H1 (cell line): ENCODE measurements at regions not wholly inside any gene's neighbourhood (a gene's known extent, or its start where the extent isn't known, plus 50 kb on each side); places are given as distances from the start of the nearest gene placed in this dataset.

ENCODE experiments used
- CTCF ChIA-PET: fragments of 300-600 bp; sonication (Branson Sonifier 250); formaldehyde crosslinking; loops from one replicate; lab custom pipeline; 2021; ENCODE audit not compliant: partially characterized antibody; lab: Charles Lee
- POLR2A ChIA-PET: fragments of 300-600 bp; sonication (Branson Sonifier 250); formaldehyde crosslinking; loops from one replicate; lab custom pipeline; 2021; ENCODE audit warnings: inconsistent platforms; ENCODE audit not compliant: partially characterized antibody; lab: Charles Lee
- DNase-seq, 2 experiments: peaks; one replicate each; pipeline versions ENCODE4 v3.0.0 to v3.0.0-alpha.2; 2010 to 2022; ENCODE audit warnings: low spot score in 2 of 2, low read depth in 1 of 2, mixed read lengths in 1 of 2
- FAIRE-seq: peaks from 2 replicates; lab custom pipeline; 2011; peaks lifted over from hg19 to GRCh38; lab: Jason Lieb, UNC
- H2AFZ ChIP-seq: 2 replicates; pipeline ENCODE4 v1.8.1; 2012; ENCODE audit warnings: low read length, inconsistent platforms
- H2AK5ac ChIP-seq: 2 replicates; pipeline ENCODE4 v1.6.1; 2013; ENCODE audit warnings: low read depth, low read length
- H2BK120ac ChIP-seq: replicated peaks from 2 replicates; pipeline ENCODE3; 2013; ENCODE audit warnings: low read depth, low read length, inconsistent platforms
- H2BK12ac ChIP-seq: 2 replicates; pipeline ENCODE4 v1.6.1; 2013; ENCODE audit warnings: low read depth, low read length
- H2BK15ac ChIP-seq: 2 replicates; pipeline ENCODE4 v1.6.1; 2013; ENCODE audit warnings: low read length
- H2BK20ac ChIP-seq: 2 replicates; pipeline ENCODE4 v1.6.1; 2013; ENCODE audit warnings: low read length
- H2BK5ac ChIP-seq: 2 replicates; pipeline ENCODE4 v1.6.1; 2013; ENCODE audit warnings: low read depth, low read length
- H3K14ac ChIP-seq: 2 replicates; pipeline ENCODE4 v1.6.1; 2013; ENCODE audit warnings: inconsistent platforms; ENCODE audit not compliant: insufficient read length
- H3K18ac ChIP-seq: 2 replicates; pipeline ENCODE4 v1.6.1; 2013; ENCODE audit warnings: low read length; ENCODE audit errors: extremely low read depth
- H3K23ac ChIP-seq: 2 replicates; pipeline ENCODE4 v1.6.1; 2013; ENCODE audit warnings: inconsistent platforms; ENCODE audit not compliant: insufficient read length
- H3K23me2 ChIP-seq: 2 replicates; pipeline ENCODE4 v1.6.1; 2013; ENCODE audit warnings: low read depth, low read length
- H3K27ac ChIP-seq: 2 replicates; pipeline ENCODE4 v1.6.1; 2011; ENCODE audit warnings: low read depth, low read length, inconsistent platforms
- H3K27me3 ChIP-seq, 4 experiments: replicated peaks in 1 of 4; 1 replicate in 1 of 4; 2 replicates in 3 of 4; pipeline versions ENCODE4 v1.6.1 to v1.8.1; 2011 to 2013; ENCODE audit warnings: low read length in 3 of 4, mild to moderate bottlenecking in 3 of 4, inconsistent platforms in 2 of 4, mixed read lengths in 2 of 4, moderate library complexity in 1 of 4; ENCODE audit not compliant: control insufficient read depth in 3 of 4, insufficient read depth in 3 of 4; ENCODE audit errors: extremely low read depth in 1 of 4
- H3K36me3 ChIP-seq, 4 experiments: 2 replicates each; pipeline versions ENCODE4 v1.6.1 to v1.8.1; 2011 to 2013; ENCODE audit warnings: mild to moderate bottlenecking in 4 of 4, low read length in 3 of 4, moderate library complexity in 2 of 4, control low read depth in 1 of 4, inconsistent platforms in 1 of 4; ENCODE audit not compliant: insufficient read depth in 4 of 4, control insufficient read depth in 2 of 4
- H3K4ac ChIP-seq: replicated peaks from 2 replicates; pipeline ENCODE3; 2013; ENCODE audit warnings: low read length, low read depth, mixed read lengths, inconsistent platforms; ENCODE audit not compliant: insufficient read length
- H3K4me1 ChIP-seq, 4 experiments: replicated peaks in 1 of 4; 1 replicate in 1 of 4; 2 replicates in 3 of 4; pipeline versions ENCODE4 v1.6.1 to v1.8.1; 2011 to 2013; ENCODE audit warnings: low read length in 3 of 4, inconsistent platforms in 2 of 4, mixed read lengths in 1 of 4; ENCODE audit not compliant: insufficient read depth in 4 of 4, control insufficient read depth in 3 of 4
- H3K4me2 ChIP-seq, 2 experiments: 2 replicates each; pipeline versions ENCODE4 v1.6.1 to v1.8.1; 2011 to 2013; ENCODE audit warnings: low read depth in 2 of 2, low read length in 2 of 2, control low read depth in 1 of 2, inconsistent platforms in 1 of 2, mild to moderate bottlenecking in 1 of 2; ENCODE audit not compliant: insufficient read depth in 1 of 2
- H3K4me3 ChIP-seq, 4 experiments: fragments of 200-600, 300-600 bp in 1 of 4; sonication (generic), shearing (Covaris generic), sonication (Bioruptor Twin) in 1 of 4; 2 replicates each; pipeline versions ENCODE4 v1.5.1 to v1.8.1; 2011 to 2016; ENCODE audit warnings: low read length in 4 of 4, low read depth in 3 of 4, control low read depth in 2 of 4, inconsistent platforms in 2 of 4, mild to moderate bottlenecking in 2 of 4, mixed read lengths in 1 of 4, moderate library complexity in 1 of 4; ENCODE audit not compliant: insufficient read depth in 2 of 4; ENCODE audit errors: extremely low read depth in 1 of 4
- H3K56ac ChIP-seq: replicated peaks from 2 replicates; pipeline ENCODE3; 2013; ENCODE audit warnings: low read depth, mild to moderate bottlenecking, mixed read lengths, low read length, inconsistent platforms; ENCODE audit not compliant: insufficient read length
- H3K79me1 ChIP-seq: 2 replicates; pipeline ENCODE4 v1.6.1; 2013; ENCODE audit warnings: low read depth, low read length, control low read depth
- H3K79me2 ChIP-seq, 2 experiments: 2 replicates each; pipeline versions ENCODE4 v1.6.1 to v1.8.1; 2012 to 2013; ENCODE audit warnings: low read length in 2 of 2, mild to moderate bottlenecking in 2 of 2, inconsistent platforms in 1 of 2; ENCODE audit not compliant: insufficient read depth in 2 of 2, control insufficient read depth in 1 of 2
- H3K9ac ChIP-seq, 4 experiments: replicated peaks in 1 of 4; 1 replicate in 1 of 4; 2 replicates in 3 of 4; pipeline versions ENCODE4 v1.6.1 to v1.8.1; 2011 to 2013; ENCODE audit warnings: low read depth in 3 of 4, low read length in 3 of 4, control low read depth in 2 of 4, mild to moderate bottlenecking in 2 of 4, moderate library complexity in 2 of 4, inconsistent platforms in 1 of 4; ENCODE audit errors: extremely low read depth in 1 of 4
- H3K9me3 ChIP-seq, 2 experiments: 2 replicates each; pipeline versions ENCODE4 v1.6.1 to v1.8.1; 2012 to 2013; ENCODE audit warnings: mild to moderate bottlenecking in 2 of 2, moderate library complexity in 2 of 2, control low read depth in 1 of 2, inconsistent platforms in 1 of 2, low read depth in 1 of 2, low read length in 1 of 2, mixed read lengths in 1 of 2; ENCODE audit not compliant: insufficient read depth in 2 of 2
- H4K20me1 ChIP-seq, 2 experiments: replicated peaks in 1 of 2; 2 replicates each; pipeline versions ENCODE3 to v1.8.1; 2011 to 2013; ENCODE audit warnings: inconsistent platforms in 2 of 2, low read length in 2 of 2, mild to moderate bottlenecking in 1 of 2; ENCODE audit not compliant: insufficient read depth in 2 of 2, control insufficient read depth in 1 of 2
- H4K5ac ChIP-seq: 2 replicates; pipeline ENCODE4 v1.6.1; 2013; ENCODE audit warnings: low read length, low read depth, mixed read lengths, inconsistent platforms; ENCODE audit not compliant: insufficient read length
- H4K8ac ChIP-seq: 2 replicates; pipeline ENCODE4 v1.8.0; 2013; ENCODE audit warnings: mild to moderate bottlenecking, moderate library complexity, low read length, inconsistent platforms; ENCODE audit not compliant: insufficient read depth; ENCODE audit errors: extremely low read depth
- H4K91ac ChIP-seq: replicated peaks from 2 replicates; pipeline ENCODE3; 2013; ENCODE audit warnings: low read length, mixed read lengths, inconsistent platforms; ENCODE audit not compliant: insufficient read length
- CEBPB ChIP-seq: IDR thresholded peaks from 2 replicates; pipeline ENCODE4 v1.6.1; 2012; ENCODE audit warnings: low read depth, low read length
- CHD1 ChIP-seq: IDR thresholded peaks from 2 replicates; pipeline ENCODE4 v1.6.1; 2012; ENCODE audit warnings: low read depth, low read length, improper control_type of control experiment
- WGBS, 2 experiments: shearing (Covaris generic) in 1 of 2; methylation state at CpG; one replicate each; pipeline versions ENCODE4 v1.1.6 to v1.1.7; 2013 to 2015; ENCODE audit warnings: low lambda C conversion rate in 2 of 2, mixed read lengths in 2 of 2, inconsistent platforms in 1 of 2, low coverage in 1 of 2, missing lambda C conversion rate in 1 of 2; ENCODE audit not compliant: insufficient replicate concordance in 2 of 2, insufficient coverage in 1 of 2, insufficient read length in 1 of 2; ENCODE audit errors: extremely low coverage in 1 of 2, missing lambda C conversion rate in 1 of 2; 5-methylcytosine and 5-hydroxymethylcytosine counted together

- Histone ChIP-seq H2AFZ (no peak overlapping the region), H4K91ac (no peak overlapping the region), H2BK15ac (no peak overlapping the region), H4K5ac (no peak overlapping the region), H3K14ac (no peak overlapping the region), H2BK12ac (no peak overlapping the region), H4K20me1 (no peaks in the 10 kb centered on the region), H3K9me3 (no peaks in the 10 kb centered on the region), H3K23me2 (no peaks in the 10 kb centered on the region), H2BK120ac (no peak overlapping the region), H3K18ac (no peak overlapping the region), H3K4me3 (no peak overlapping the region), H3K27ac (no peak overlapping the region), H3K23ac (no peak overlapping the region), H4K8ac (no peak overlapping the region), H3K79me2 (no peaks in the 10 kb centered on the region), H2AK5ac (no peak overlapping the region), H2BK20ac (no peak overlapping the region), H3K79me1 (no peaks in the 10 kb centered on the region), H2BK5ac (no peak overlapping the region), H3K56ac (no peak overlapping the region), H3K9ac (no peak overlapping the region), H3K27me3 (no peaks in the 10 kb centered on the region), H3K4me2 (no peak overlapping the region), H3K4me1 (no peaks in the 10 kb centered on the region), H3K36me3 (no peaks in the 10 kb centered on the region), H3K4ac (no peak overlapping the region)
- ChIA-PET CTCF (interaction anchor here (0.6 kb wide), 1 partner anchor 70 kb away, joined by 3 read pairs; no protein-coding TSS in a partner anchor), POLR2A (no interaction called here)
- 89% methylated on average over 3 of the region's 3 CpGs; no CpG with 5 or more reads in 1 of the 2 experiments for WGBS, 2 experiments
- FAIRE-seq (no peak), DNase-seq (no peak)
- TF ChIP-seq CHD1, result no peak
- TF ChIP-seq CEBPB, result peak; percentile 22; the same call in 1 of the 2 replicates
These were observed 255.3 kb downstream of the AEBP2 start for GRCh38 chr12:19694627-19695026.
